Activated CD4-positive, alpha-beta T cell treated with anti-CD3 and anti-CD28 coated beads for 48 hours (primary cell): ENCODE measurements at regions not wholly inside any gene's neighbourhood (a gene's known extent, or its start where the extent isn't known, plus 50 kb on each side); places are given as distances from the start of the nearest gene placed in this dataset.
A peak's percentile ranks its signal among the peaks of the same experiment; 100 is the strongest.
"Not testable (repeated sequence)": the region's sequence is repeated elsewhere in the genome, so short reads cannot be mapped to it uniquely, and the experiment has no call there.

ENCODE experiments used
- DNase-seq: peaks from one replicate; pipeline ENCODE4 v3.0.0-alpha.2; 2020

GRCh38 chr5:66425842-66426241, 170.4 kb upstream of the MAST4 start:
- no peak for DNase-seq

- DNase-seq, result no peak
These were observed 169.7 kb upstream of the MAST4 start for GRCh38 chr5:66426259-66427138.

- DNase-seq, result no peak
These were observed 169.1 kb upstream of the MAST4 start for GRCh38 chr5:66427139-66427442.

GRCh38 chr5:66436721-66437120, 159.5 kb upstream of the MAST4 start:
- DNase-seq, result peak; percentile 9

GRCh38 chr5:66438087-66438486, 158.1 kb upstream of the MAST4 start:
- no peak for DNase-seq

GRCh38 chr5:66438696-66439095, 157.5 kb upstream of the MAST4 start:
- DNase-seq, result no peak

GRCh38 chr5:66440202-66440680, 156.0 kb upstream of the MAST4 start:
- peak; percentile 53 for DNase-seq

- no peak for DNase-seq
These were observed 154.8 kb upstream of the MAST4 start for GRCh38 chr5:66441351-66441750.

GRCh38 chr5:66442951-66443445, 153.2 kb upstream of the MAST4 start:
- DNase-seq, result no peak

- DNase-seq, result no peak
These were observed 152.6 kb upstream of the MAST4 start for GRCh38 chr5:66443462-66444130.

- DNase-seq, result not testable (repeated sequence)
These were observed 148.1 kb upstream of the MAST4 start for GRCh38 chr5:66448070-66448469.

- no peak for DNase-seq
These were observed 146.0 kb upstream of the MAST4 start for GRCh38 chr5:66450237-66450636.

- DNase-seq, result no peak
These were observed 145.2 kb upstream of the MAST4 start for GRCh38 chr5:66450988-66451387.

GRCh38 chr5:66452109-66452508, 144.1 kb upstream of the MAST4 start:
- no peak for DNase-seq

GRCh38 chr5:66454186-66455078, 141.8 kb upstream of the MAST4 start:
- DNase-seq, result no peak

- DNase-seq, result no peak
These were observed 136.5 kb upstream of the MAST4 start for GRCh38 chr5:66459728-66460127.

- DNase-seq, result no peak
These were observed 128.6 kb upstream of the MAST4 start for GRCh38 chr5:66467564-66467963.

- DNase-seq, result no peak
These were observed 126.5 kb upstream of the MAST4 start for GRCh38 chr5:66469684-66470083.

- DNase-seq, result no peak
These were observed 124.2 kb upstream of the MAST4 start for GRCh38 chr5:66472010-66472409.

GRCh38 chr5:66475731-66476130, 120.5 kb upstream of the MAST4 start:
- DNase-seq, result no peak

GRCh38 chr5:66477596-66477995, 118.6 kb upstream of the MAST4 start:
- DNase-seq, result no peak

- DNase-seq, result peak; percentile 16
These were observed 101.8 kb upstream of the MAST4 start for GRCh38 chr5:66494437-66494836.

- no peak for DNase-seq
These were observed 97.4 kb upstream of the MAST4 start for GRCh38 chr5:66498791-66499207.
